Activated naive CD4-positive, alpha-beta T cell treated with anti-CD3 and anti-CD28 coated beads for 36 hours (primary cell): ENCODE measurements at regions not wholly inside any gene's neighbourhood (a gene's known extent, or its start where the extent isn't known, plus 50 kb on each side); places are given as distances from the start of the nearest gene placed in this dataset.
"Not testable (repeated sequence)": the region's sequence is repeated elsewhere in the genome, so short reads cannot be mapped to it uniquely, and the experiment has no call there.

Experiments used
- CTCF ChIA-PET: fragments of 350-600 bp; sonication (Branson Sonifier 250); formaldehyde crosslinking; loops from one replicate; lab custom pipeline; 2021; ENCODE audit warnings: antibody characterized with exemption; lab: Charles Lee
- DNase-seq: peaks from one replicate; pipeline ENCODE4 v3.0.0-alpha.2; 2020
- H3K27ac Mint-ChIP-seq: one replicate; pipeline ENCODE4 v1.8.0; 2021; ENCODE audit warnings: mild to moderate bottlenecking, mixed read lengths
- H3K27me3 Mint-ChIP-seq: one replicate; pipeline ENCODE4 v1.8.0; 2021; ENCODE audit warnings: low read depth, mixed read lengths
- H3K36me3 Mint-ChIP-seq: one replicate; pipeline ENCODE4 v1.8.0; 2021; ENCODE audit warnings: low read depth, mixed read lengths
- H3K4me1 Mint-ChIP-seq: one replicate; pipeline ENCODE4 v1.8.0; 2021; ENCODE audit warnings: low read depth, mixed read lengths
- H3K4me3 Mint-ChIP-seq: one replicate; pipeline ENCODE4 v1.8.0; 2021; ENCODE audit warnings: mild to moderate bottlenecking, moderate library complexity, mixed read lengths
- H3K9me3 Mint-ChIP-seq: one replicate; pipeline ENCODE4 v1.8.0; 2021; ENCODE audit warnings: mixed read lengths
- intact Hi-C: fragments of 100-400 bp; cut with micrococcal nuclease; formaldehyde crosslinking; loops from one replicate; pipeline ENCODE4 v1.15.1; 2023

- intact Hi-C loops, CTCF ChIA-PET, H3K4me3 Mint-ChIP-seq, H3K9me3 Mint-ChIP-seq, H3K27me3 Mint-ChIP-seq, H3K36me3 Mint-ChIP-seq, DNase-seq, H3K27ac Mint-ChIP-seq, H3K4me1 Mint-ChIP-seq: not testable (repeated sequence)
Observed at GRCh38 chr4:3961091-3961672, 195.0 kb downstream of the ADRA2C start.

- H3K9me3 Mint-ChIP-seq, intact Hi-C loops, H3K36me3 Mint-ChIP-seq, H3K4me3 Mint-ChIP-seq, CTCF ChIA-PET, H3K27ac Mint-ChIP-seq, H3K4me1 Mint-ChIP-seq, H3K27me3 Mint-ChIP-seq, DNase-seq: not testable (repeated sequence)
Observed at GRCh38 chr4:3964572-3965278, 198.5 kb downstream of the ADRA2C start.

GRCh38 chr4:3967204-3967603, 201.0 kb downstream of the ADRA2C start:
- H3K4me3 Mint-ChIP-seq: not testable (repeated sequence)

GRCh38 chr4:3972626-3973025, 206.4 kb downstream of the ADRA2C start:
- H3K36me3 Mint-ChIP-seq, H3K9me3 Mint-ChIP-seq, intact Hi-C loops, H3K4me3 Mint-ChIP-seq, CTCF ChIA-PET, H3K4me1 Mint-ChIP-seq, H3K27ac Mint-ChIP-seq, DNase-seq: not testable (repeated sequence)
- H3K27me3 Mint-ChIP-seq: peaks cover 26% of the 10 kb centered on the region

More at GRCh38 chr4:3967204-3967603, 201.0 kb downstream of the ADRA2C start:
- H3K36me3 Mint-ChIP-seq, H3K27ac Mint-ChIP-seq, H3K27me3 Mint-ChIP-seq, CTCF ChIA-PET, DNase-seq, intact Hi-C loops, H3K9me3 Mint-ChIP-seq, H3K4me1 Mint-ChIP-seq: not testable (repeated sequence)

GRCh38 chr4:3973581-3974200, 207.5 kb downstream of the ADRA2C start:
- intact Hi-C loops, H3K4me3 Mint-ChIP-seq, DNase-seq, H3K36me3 Mint-ChIP-seq, H3K27ac Mint-ChIP-seq, H3K9me3 Mint-ChIP-seq, H3K4me1 Mint-ChIP-seq, CTCF ChIA-PET: not testable (repeated sequence)
- H3K27me3 Mint-ChIP-seq: peaks cover 26% of the 10 kb centered on the region

- H3K4me3 Mint-ChIP-seq, H3K9me3 Mint-ChIP-seq, H3K36me3 Mint-ChIP-seq, CTCF ChIA-PET, H3K27ac Mint-ChIP-seq, DNase-seq, H3K4me1 Mint-ChIP-seq, H3K27me3 Mint-ChIP-seq: not testable (repeated sequence)
- intact Hi-C loops: loop anchor here (2.0 to 10.0 kb wide), 3 partner anchors 123 to 199 kb away; no protein-coding TSS in a partner anchor
Observed at GRCh38 chr4:3983518-3984125, 217.4 kb downstream of the ADRA2C start.

- H3K4me1 Mint-ChIP-seq, H3K36me3 Mint-ChIP-seq, H3K4me3 Mint-ChIP-seq, CTCF ChIA-PET, H3K27me3 Mint-ChIP-seq, H3K9me3 Mint-ChIP-seq, H3K27ac Mint-ChIP-seq: not testable (repeated sequence)
- intact Hi-C loops: loop anchor here (2.0 to 10.0 kb wide), 4 partner anchors 122 to 353 kb away; no protein-coding TSS in a partner anchor
- DNase-seq: peak; percentile 14
Observed at GRCh38 chr4:3984796-3985195, 218.6 kb downstream of the ADRA2C start.

GRCh38 chr4:3986412-3986811, 220.2 kb downstream of the ADRA2C start:
- H3K27me3 Mint-ChIP-seq, H3K9me3 Mint-ChIP-seq, DNase-seq, H3K4me3 Mint-ChIP-seq, H3K36me3 Mint-ChIP-seq, H3K27ac Mint-ChIP-seq, CTCF ChIA-PET, H3K4me1 Mint-ChIP-seq: not testable (repeated sequence)
- intact Hi-C loops: loop anchor here (5.0 to 10.0 kb wide), 2 partner anchors 158 to 351 kb away; no protein-coding TSS in a partner anchor

GRCh38 chr4:3997386-3997785, 229.3 kb downstream of the OTOP1 start:
- intact Hi-C loops, CTCF ChIA-PET, H3K4me1 Mint-ChIP-seq, H3K9me3 Mint-ChIP-seq, H3K27ac Mint-ChIP-seq, H3K36me3 Mint-ChIP-seq, H3K27me3 Mint-ChIP-seq, DNase-seq, H3K4me3 Mint-ChIP-seq: not testable (repeated sequence)

GRCh38 chr4:4004036-4004435, 222.7 kb downstream of the OTOP1 start:
- H3K4me1 Mint-ChIP-seq, CTCF ChIA-PET, DNase-seq, intact Hi-C loops, H3K27me3 Mint-ChIP-seq, H3K27ac Mint-ChIP-seq, H3K9me3 Mint-ChIP-seq, H3K36me3 Mint-ChIP-seq, H3K4me3 Mint-ChIP-seq: not testable (repeated sequence)

GRCh38 chr4:4004702-4005101, 222.0 kb downstream of the OTOP1 start:
- DNase-seq, H3K27ac Mint-ChIP-seq, intact Hi-C loops, H3K4me3 Mint-ChIP-seq, H3K36me3 Mint-ChIP-seq, H3K27me3 Mint-ChIP-seq, H3K4me1 Mint-ChIP-seq, CTCF ChIA-PET, H3K9me3 Mint-ChIP-seq: not testable (repeated sequence)

- H3K27me3 Mint-ChIP-seq, H3K4me3 Mint-ChIP-seq, DNase-seq, H3K27ac Mint-ChIP-seq, H3K4me1 Mint-ChIP-seq, H3K9me3 Mint-ChIP-seq, intact Hi-C loops, CTCF ChIA-PET, H3K36me3 Mint-ChIP-seq: not testable (repeated sequence)
Observed at GRCh38 chr4:4006356-4006755, 220.4 kb downstream of the OTOP1 start.
